HG03460 (cell line): ENCODE measurements at regions not wholly inside any gene's neighbourhood (a gene's known extent, or its start where the extent isn't known, plus 50 kb on each side); places are given as distances from the start of the nearest gene placed in this dataset.
"Not testable (repeated sequence)": the region's sequence is repeated elsewhere in the genome, so short reads cannot be mapped to it uniquely, and the experiment has no call there.

Source experiments
- ATAC-seq: cut with Tn5 transposase; IDR thresholded peaks from one replicate; pipeline ENCODE4 v1.9.1; 2021; ENCODE audit not compliant: unreplicated experiment

- no peak for ATAC-seq
Observed at GRCh38 chr6:167688123-167688522, 138.6 kb upstream of the AFDN start.

GRCh38 chr6:167689278-167689677, 137.4 kb upstream of the AFDN start:
- no peak for ATAC-seq

- ATAC-seq = no peak
Observed at GRCh38 chr6:167689751-167690150, 137.0 kb upstream of the AFDN start.

- not testable (repeated sequence) for ATAC-seq
Observed at GRCh38 chr6:167690167-167690922, 136.4 kb upstream of the AFDN start.

- no peak for ATAC-seq
Observed at GRCh38 chr6:167690931-167691330, 135.8 kb upstream of the AFDN start.

GRCh38 chr6:167691533-167692312, 135.0 kb upstream of the AFDN start:
- ATAC-seq = no peak

- ATAC-seq = not testable (repeated sequence)
Observed at GRCh38 chr6:167693478-167693877, 133.2 kb upstream of the AFDN start.

- ATAC-seq = no peak
Observed at GRCh38 chr6:167695831-167696230, 130.9 kb upstream of the AFDN start.

GRCh38 chr6:167696296-167696695, 130.4 kb upstream of the AFDN start:
- ATAC-seq = no peak

- ATAC-seq = no peak
Observed at GRCh38 chr6:167697316-167697715, 129.4 kb upstream of the AFDN start.

- no peak for ATAC-seq
Observed at GRCh38 chr6:167698540-167698939, 128.2 kb upstream of the AFDN start.

GRCh38 chr6:167699141-167699931, 127.4 kb upstream of the AFDN start:
- peak; percentile 92 for ATAC-seq

- ATAC-seq = no peak
Observed at GRCh38 chr6:167700199-167700598, 126.5 kb upstream of the AFDN start.

GRCh38 chr6:167701010-167701409, 125.7 kb upstream of the AFDN start:
- ATAC-seq = no peak

GRCh38 chr6:167702241-167702827, 124.4 kb upstream of the AFDN start:
- ATAC-seq = no peak

- ATAC-seq = no peak
Observed at GRCh38 chr6:167703347-167703746, 123.4 kb upstream of the AFDN start.

GRCh38 chr6:167703781-167704180, 122.9 kb upstream of the AFDN start:
- ATAC-seq = no peak

GRCh38 chr6:167704396-167704901, 122.3 kb upstream of the AFDN start:
- ATAC-seq = no peak

GRCh38 chr6:167705211-167705750, 121.4 kb upstream of the AFDN start:
- ATAC-seq = no peak

- peak; percentile 98 for ATAC-seq
Observed at GRCh38 chr6:167706313-167707109, 120.2 kb upstream of the AFDN start.
